Heart left ventricle (tissue), 13 donors: ENCODE measurements at regions not wholly inside any gene's neighbourhood (a gene's known extent, or its start where the extent isn't known, plus 50 kb on each side); places are given as distances from the start of the nearest gene placed in this dataset.

ENCODE experiments used
- CTCF ChIP-seq, 12 donors: fragments of 200-600 bp; sonication (generic) in 4 of 12; IDR thresholded peaks; one replicate each; pipeline versions ENCODE4 v1.5.0 to v1.8.0; 2018 to 2022; ENCODE audit warnings: antibody characterized with exemption in 12 of 12, mild to moderate bottlenecking in 5 of 12
- POLR2A ChIP-seq, 2 donors: fragments of 450-650 bp; IDR thresholded peaks; one replicate each; pipeline ENCODE4 v1.6.1; 2017; ENCODE audit warnings: antibody characterized with exemption in 2 of 2, mild to moderate bottlenecking in 2 of 2, moderate library complexity in 2 of 2
- donor health status: ischemic (EF 13 %, LVEDD 7.1; RV severe dilation, severe dysfunction).
- donor health status: DM: no; HTN: yes; CAD: no.
- donor health status: DM: no; HTN: no; CAD: no.
- donor health status: ischemic (EF 25% LVEDD 6.9; RV normal size, moderate dysfunction).
- donor health status: ischemic (EF 25% LVEDD 5.7; RV mildly dilated, moderate dysfunction).
- donor health status: ischemic (EF 35%, LVEDD 5.7; RV mildly dilated, moderate dysfunction).
- donor health status: nonischemic (EF 11% LVEDD 7.7; RV severe dilation, severe dysfunction).
- donor health status: DM: yes; HTN: yes; CAD: no.
- donor health status: PGD.
- donor health status: ischemic (EF 29% LVEDD 5.4; RV normal size, mild dysfunction).
- donor health status: nonischemic (EF 23%, LVEDD 6.1; RV moderate dilation, normal function).

GRCh38 chr9:87818308-87818707 lies 64.4 kb upstream of the SPATA31E1 start:
- no peak for TF ChIP-seq CTCF (IDR thresholded peaks at IDR 0.05)
- TF ChIP-seq POLR2A (IDR thresholded peaks at IDR 0.05), result no peak
